ENCODE measurements at regions not wholly inside any gene's neighbourhood (a gene's known extent, or its start where the extent isn't known, plus 50 kb on each side); places are given as distances from the start of the nearest gene placed in this dataset.

DNA sequence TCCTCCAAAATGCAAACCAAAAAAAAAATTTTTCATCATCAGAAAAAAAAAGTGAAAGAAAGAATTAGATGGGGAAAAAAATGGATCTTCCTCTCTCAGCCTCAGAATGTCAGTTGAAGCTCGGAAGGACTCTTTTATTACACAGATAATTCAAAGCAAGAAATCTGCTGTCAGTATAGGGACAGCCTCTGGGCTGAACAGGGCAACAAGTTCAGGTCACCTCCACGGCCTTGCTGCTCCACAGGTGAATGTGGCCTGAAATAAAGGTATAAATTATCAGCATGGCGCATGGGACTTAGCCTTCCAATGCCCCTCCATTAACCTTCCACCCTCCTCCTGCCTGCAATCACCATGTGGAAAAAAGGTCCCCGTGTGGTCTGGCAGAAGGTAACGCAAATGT, 316.8 kb upstream of the POU3F3 start:
- no peak for DNase-seq (ENCODE audit: low spot score)

DNA sequence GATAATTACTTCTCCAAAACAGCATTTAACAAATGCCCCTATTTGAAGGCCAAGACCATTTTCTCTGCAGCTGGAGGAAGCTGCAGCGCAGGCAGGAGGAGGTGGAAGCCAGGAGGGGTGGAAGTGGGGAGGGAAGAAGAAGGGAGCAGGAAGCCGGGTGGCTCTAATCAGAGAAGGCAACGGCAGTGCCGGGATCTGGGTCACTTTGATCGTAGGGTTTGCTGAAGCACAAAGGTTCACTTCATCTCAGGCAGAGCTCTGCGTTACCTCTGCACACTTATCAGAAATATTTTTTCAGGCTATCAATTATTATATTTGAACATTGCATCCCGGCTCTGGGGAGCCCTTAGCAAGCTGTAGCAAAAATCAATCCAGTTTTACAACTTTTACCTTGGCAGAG, 315.8 kb upstream of the POU3F3 start:
- no peak for DNase-seq (ENCODE audit: low spot score)

DNA sequence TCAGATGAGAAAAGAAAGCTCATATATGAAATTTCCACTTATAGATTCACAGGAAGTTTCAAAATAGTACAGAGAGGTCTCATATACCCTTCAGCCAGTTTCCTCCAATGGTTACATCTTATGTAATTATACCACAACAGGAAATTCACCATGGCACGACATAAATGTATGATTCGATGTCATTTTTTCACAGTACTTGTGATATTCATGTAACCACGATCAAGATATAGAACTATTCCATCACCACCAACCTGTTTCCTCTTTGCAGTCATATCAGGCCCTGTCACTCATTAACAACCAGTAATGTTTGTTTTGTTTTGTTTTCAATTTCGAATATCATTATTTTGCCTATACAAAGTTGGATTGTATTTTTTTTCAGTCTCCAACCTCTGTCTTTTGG, 314.3 kb upstream of the POU3F3 start:
- DNase-seq (ENCODE audit: low spot score), result no peak

DNA sequence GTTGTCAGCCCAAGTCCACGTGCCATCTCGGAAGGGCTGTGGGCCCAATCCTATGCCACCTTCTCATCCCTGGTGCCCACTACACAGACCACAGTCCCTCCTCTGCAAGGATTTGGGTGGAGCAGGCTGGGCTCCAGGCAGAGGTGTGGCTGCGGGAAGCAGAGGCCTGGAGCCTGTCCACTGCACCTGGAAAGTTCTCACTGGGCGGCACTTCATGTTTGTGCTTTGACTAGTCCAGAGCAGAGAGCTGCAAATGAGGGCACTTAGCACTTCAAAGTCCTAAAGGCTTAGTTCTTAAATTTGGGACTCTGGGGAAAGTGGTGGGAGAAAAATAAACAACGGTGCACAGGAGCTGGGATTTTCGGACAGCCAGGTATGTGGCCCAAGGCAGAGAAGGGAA, 308.9 kb upstream of the POU3F3 start:
- no peak for DNase-seq (ENCODE audit: low spot score)

DNA sequence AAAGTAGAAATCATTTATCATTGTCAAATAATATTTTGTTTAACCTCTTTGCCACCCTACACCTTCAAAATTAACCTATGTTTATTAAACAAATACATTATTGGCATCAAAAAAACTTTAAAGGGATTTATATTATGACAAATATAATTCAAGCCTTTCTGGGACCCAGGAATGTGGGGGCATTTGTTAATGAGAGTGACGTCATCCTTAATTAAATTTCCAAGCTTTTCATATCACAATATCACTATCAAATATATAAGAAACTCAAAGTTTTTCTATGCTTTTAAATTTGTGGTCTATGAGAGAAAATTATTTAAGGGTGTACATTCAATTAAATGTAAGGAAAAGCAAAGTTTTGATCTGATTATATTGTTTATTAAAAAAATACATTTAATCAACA, 307.4 kb upstream of the POU3F3 start:
- no peak for DNase-seq (ENCODE audit: low spot score)

DNA sequence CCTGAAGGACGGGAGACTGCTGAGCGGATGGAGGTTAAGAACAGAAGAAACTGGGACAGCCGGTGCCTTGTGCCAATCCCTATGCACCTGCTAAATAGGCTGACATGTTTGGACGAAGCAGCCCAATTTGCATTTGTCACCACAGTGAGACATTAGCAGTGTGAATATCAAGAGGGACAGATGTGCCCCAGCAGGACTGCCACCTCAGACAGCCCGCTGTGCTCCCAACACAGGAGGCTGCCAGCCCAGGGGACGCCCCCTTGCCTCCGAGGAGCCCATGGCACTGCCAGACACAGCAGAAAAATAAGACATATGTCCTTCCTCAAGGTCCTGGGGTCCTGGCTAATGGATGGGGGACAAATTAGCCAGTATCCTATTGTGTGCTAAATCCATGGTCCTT, 306.7 kb upstream of the POU3F3 start:
- DNase-seq (ENCODE audit: low spot score), result no peak

DNA sequence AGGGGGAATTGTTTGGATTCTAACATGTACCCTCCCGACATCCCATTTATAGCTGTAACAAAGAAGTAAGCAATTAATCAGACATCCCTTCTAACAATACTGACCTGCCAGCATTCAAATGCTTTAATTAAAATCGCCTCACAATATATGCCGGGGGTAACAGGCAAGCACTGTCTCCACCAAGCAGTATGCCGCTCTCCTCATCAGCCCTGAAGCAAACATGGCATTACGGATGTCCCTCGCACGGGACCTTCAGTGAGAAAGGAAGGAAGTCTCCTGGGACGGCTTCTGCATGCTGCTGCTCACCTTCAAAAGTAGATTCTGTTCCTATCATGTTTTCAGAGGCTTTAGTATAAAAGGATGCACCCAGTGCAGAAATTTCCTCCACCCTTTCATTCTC, 292.7 kb upstream of the POU3F3 start:
- no peak for DNase-seq (ENCODE audit: low spot score)

DNA sequence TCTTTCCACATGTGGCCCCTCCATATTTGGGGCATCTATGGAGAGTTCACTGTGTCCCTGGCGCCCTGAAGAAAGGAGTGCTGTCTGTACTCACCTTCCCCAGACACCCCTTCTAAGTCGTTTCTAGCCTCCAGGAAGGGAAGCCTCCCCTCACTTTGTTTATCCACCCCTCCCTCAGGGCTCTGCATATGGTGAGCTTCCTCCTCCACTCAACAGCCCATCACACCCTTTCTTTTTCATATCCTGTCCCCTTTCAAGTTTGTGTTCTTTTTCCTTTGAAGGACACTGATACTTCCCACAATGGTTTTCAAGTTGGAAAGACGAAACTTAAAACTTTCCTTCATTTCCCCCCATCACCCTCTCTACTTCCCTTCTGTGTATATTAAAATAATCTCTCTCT, 291.4 kb upstream of the POU3F3 start:
- DNase-seq (ENCODE audit: low spot score), result no peak

DNA sequence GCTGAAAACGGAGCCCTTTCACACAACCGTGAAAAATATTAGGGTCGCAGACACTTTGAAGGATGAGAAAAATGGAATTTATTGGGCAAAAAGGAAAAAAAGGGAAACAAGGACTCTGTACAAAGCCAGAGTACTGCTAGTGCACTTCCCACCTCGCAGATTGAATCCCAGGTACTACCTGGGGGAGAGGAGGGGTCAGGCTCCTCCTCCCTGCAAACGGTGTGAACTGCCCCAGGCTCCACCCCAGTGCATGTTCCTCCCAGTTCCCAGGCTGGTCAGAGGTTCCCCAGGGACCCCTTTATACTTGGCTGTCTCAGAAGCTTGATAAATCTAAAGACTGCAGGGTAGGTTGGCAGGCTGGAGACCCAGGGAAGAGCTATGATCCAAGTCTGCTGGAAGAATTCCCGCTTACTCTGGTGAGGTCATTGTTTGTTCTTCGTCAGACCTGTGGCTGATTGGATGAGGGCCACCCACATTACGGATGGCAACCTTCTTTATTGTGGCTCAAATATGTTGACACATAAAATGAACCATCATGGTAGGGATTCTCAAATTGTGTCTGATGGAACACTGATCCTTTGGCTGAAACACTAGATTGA, 290.4 kb upstream of the POU3F3 start:
- DNase-seq (ENCODE audit: low spot score), result no peak

DNA sequence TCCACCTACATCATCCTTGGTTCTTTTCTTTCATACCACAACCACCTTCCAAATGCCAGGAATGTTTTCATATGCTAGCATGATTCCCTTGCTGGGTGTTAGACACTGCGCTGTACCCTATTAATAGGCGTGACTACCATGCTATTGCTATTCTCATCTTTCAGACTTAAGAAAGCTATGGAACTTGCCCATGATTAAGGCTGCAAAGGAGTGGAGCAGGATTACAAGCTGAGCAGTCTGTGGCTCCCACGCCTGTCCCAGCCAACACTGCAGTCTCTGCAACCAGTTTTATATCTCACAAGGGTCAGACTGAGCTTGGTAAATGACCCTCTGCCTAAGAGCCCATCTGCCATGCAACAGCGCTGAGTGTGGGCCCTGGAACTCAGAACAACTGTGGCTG, 285.7 kb upstream of the POU3F3 start:
- DNase-seq (ENCODE audit: low spot score), result no peak

DNA sequence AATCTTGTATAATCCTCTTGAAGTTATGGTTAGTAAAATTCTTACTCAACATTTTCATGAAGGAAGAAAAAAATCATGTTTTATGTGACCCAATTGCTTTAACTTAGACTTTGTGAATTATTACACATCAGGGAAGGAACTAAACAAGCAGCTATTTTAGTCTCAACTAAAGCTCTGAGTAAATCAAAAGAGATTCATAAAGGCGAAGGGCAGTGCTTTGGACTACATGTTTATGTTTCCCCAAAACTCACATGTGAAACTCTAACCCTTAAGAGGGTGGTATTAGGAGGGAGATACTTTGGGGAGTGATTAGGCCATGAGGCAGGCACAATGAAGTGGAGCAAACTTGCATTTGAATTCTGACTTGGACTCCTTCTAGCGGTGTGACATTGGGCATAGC, 283.7 kb upstream of the POU3F3 start:
- DNase-seq (ENCODE audit: low spot score), result no peak

DNA sequence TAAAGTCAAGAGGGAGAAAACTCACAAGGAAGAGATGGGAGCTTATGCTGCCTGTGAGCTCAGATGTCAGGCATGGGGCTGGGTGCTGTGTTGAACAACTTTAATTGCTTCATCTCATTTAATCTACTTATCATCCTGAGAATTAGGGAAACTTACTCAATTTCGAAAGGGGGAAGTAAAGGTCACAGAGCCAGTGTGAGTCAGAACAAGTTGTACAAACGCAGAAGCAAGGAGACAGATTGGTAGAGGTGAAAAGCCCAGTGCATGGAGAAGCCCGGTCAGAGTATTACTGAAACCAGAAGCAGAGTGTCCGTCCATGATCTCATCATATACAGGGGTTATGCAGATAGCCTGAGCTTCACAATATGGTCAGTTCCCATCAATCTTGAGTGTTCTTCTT, 281.1 kb upstream of the POU3F3 start:
- no peak for DNase-seq (ENCODE audit: low spot score)

DNA sequence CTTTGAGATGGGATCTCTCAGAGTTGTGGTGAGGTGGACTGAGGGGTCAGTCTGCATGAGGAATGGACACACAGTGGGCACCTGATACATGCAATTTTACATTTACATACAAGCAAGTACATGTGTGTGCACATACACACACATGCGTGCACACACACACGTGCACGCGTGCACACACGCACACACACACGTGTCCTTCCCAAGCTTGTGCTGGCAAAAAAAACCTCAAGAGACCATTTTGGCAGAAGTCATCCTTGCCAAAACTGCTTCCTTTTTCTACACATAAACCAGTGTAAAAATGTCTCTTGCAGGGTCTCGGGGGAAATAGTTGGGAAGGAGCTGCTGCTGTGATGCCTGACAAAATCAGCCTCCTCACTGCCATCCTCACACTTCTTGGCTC, 279.5 kb upstream of the POU3F3 start:
- DNase-seq (ENCODE audit: low spot score), result no peak

DNA sequence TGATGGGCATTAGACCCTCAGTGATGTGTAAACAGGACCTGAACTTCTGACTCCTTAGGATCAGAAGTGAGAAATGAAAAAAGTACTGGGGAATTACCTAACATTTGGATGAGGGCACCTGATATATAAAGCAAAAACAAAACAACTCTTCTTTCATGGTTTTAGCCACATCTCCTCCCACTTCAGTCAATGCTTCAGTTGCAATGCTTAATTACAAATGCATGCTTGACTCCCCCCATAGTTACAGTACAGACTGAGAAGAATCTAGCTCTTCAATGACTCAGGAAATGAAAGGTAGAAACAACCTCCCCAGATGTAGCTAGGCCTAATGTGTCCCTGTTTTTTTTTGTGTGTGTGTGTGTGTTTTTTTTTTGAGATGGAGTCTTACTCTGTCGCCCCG, 276.8 kb upstream of the POU3F3 start:
- no peak for DNase-seq (ENCODE audit: low spot score)

DNA sequence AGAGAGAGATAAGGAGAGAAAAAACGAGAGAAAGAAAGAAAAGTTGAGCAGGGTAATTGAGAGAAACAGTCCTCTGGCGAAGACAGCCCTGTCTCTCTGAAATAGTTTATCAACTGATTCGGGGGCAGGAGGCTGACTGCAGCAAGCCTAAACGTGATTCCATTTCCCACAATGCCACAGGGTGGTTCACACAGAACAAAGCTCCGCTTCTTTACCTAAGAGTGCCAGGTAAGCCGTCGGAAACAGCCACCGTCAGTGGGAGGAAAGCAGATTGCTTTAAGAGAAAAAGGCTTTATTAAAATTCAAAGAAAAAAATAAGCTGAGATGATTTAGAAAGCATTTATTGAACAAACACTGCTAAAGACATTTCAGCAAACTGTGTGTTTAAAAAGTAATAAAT, 271.4 kb upstream of the POU3F3 start:
- no peak for DNase-seq (ENCODE audit: low spot score)

DNA sequence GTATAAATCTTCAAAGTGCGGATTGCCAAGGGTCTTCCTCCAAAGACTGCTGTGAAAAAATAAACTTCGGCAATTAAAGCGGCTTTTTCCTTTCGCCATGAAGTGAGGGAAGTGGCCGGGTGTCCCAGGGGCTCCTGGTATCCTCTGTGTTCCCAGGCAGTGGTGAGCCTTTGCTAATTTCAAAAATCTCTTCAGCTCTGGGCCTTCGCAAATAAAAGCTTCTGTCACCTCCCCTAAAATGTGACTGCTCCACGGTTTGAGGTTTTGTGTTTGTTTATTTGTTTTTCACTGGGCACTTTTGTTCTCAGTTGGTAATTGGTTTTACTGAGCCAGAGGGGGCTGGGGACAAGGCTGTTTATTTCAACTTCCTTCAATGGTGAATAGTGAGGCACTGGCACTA, 270.1 kb upstream of the POU3F3 start:
- DNase-seq (ENCODE audit: low spot score), result no peak

DNA sequence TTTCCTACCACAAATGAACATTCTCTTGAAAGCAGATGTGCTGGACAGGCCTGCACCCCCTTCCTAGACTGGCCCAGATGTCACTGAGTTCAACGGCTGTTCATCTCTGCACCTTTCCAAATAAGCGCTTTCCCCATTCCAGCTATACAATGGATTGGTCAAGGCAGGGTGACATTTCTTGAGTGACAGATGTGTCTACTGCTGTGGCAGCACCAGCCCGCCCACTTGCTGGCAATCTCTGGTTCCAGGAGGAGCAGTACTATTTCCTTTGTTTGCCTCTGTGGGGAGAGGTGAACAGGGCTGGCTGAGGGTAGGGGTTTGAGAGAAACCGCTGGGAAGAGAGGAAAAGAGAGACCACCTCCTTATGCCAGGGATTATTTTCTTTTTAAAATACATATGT, 269.5 kb upstream of the POU3F3 start:
- DNase-seq (ENCODE audit: low spot score), result no peak

DNA sequence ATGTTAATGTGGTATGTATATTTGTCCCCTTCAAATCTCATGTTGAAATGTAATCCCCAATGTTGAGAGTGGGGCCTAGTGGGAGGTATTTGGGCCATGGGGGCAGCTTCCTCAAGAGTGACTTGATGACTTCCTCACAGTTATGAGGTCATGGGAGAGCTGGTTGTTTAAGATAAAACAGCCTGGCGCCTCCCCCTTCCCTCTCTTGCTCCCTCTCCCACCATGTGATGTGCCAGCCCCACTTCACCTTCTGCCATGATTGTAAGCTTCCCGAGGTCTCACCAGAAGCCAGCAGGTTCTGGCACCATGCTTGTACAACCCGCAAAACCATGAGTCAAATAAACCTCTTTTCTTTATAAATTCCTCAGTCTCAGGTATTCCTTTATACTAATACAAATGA, 258.3 kb upstream of the POU3F3 start:
- DNase-seq (ENCODE audit: low spot score), result no peak

DNA sequence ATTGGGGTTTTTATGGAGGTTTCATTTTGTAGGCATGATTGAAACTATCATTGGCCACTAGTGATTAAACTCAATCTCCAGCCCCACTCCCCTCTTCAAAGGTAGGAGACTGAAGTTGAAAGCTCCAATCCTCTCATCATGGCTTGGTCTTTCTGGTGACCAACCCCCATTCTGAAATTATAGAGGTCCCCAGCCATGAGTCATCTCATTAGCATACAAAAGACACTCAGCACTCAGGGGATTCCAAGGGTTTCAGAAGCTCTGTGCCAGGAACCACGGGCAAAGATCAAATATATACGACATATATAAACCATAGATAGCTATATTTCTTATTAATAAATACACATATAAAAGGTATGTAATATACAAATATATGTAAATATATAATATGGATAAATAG, 256.0 kb upstream of the POU3F3 start:
- DNase-seq (ENCODE audit: low spot score), result no peak

DNA sequence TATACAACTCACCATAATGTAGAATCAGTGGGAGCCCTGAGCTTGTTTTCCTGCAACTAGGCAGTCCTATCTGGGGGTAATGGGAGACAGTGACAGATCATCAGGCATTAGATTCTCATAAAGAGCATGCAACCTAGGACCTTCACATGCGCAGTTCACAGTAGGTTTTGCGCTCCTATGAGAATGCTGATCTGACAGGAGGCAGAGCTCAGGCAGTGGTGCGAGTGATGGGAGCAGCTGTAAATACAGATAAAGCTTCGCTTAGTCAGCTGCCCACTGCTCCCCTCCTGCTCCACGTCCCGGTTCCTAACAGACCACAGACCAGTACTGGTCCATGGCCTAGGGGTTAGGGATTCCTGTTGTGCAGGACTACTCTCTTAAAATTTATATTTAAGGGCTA, 255.3 kb upstream of the POU3F3 start:
- DNase-seq (ENCODE audit: low spot score), result no peak

DNA sequence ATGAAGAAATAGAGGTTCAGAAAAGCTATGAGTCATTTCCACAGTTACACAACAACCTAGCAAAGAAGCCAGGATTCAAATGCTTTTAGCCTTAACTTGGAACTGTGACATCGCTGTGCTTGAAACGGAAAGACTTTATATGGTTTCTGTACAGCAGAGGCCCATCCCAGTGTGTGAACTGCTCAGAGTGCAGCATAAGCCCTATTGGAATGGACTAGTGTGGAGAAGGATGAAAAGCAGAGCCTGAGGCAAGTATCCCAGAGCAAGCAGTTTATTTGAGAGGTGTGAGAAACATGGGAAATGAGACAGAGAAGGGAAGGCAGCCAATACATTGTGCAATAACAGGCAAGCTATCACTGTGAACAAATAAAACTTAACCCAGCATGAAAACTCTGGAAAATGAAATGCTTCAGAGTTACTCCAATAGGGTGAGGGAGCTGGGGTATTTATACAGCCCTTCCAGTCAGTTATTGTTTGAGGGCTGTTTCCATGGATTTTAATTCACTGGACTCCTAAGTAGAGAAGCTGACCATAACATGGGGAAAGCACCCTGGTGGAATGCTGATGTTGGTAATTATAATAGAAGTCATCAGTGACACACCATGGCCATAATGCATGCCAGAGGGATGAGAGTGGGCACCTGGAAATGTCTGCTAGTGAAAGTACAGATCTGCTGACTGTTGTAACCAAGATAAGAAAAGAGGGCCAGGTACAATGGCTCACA, 254.0 kb upstream of the POU3F3 start:
- DNase-seq (ENCODE audit: low spot score), result no peak

DNA sequence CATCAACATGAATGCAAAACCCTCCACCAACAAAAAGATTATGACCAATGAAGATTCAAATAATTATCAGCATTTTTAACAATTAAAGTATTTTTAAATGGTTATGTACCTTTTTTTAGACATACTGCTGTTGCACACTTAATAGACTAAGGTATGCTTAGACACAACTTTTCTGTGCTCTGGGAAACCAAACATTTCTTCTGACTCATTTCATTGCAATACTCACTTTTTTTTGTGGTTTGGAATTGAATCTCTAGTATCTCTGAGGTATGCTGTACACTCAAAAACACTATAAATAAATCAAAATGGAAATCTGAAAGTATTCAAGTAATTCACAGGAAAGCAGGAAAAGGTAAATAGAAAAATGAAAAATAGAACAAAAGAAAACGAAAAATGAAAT, 247.9 kb upstream of the POU3F3 start:
- no peak for DNase-seq (ENCODE audit: low spot score)

DNA sequence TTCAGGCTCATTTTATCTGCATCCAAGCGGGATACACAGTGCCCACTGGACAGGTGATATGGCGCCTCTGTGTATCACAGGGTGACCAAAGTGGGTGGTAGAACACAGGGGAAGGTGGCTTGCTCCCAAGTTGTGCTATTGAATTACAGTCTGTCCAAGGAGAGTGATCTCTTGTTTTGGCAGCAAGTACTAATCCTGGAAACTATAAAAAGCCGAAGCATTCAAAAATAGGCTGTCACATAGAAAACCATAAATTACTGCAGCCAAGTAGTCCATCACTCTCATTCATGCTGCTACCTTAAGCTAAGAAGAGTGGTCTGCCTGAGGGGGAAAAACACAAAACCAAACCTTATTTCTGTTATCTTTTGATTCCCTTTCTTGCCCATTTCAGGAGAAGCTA, 237.1 kb upstream of the POU3F3 start:
- DNase-seq (ENCODE audit: low spot score), result no peak

DNA sequence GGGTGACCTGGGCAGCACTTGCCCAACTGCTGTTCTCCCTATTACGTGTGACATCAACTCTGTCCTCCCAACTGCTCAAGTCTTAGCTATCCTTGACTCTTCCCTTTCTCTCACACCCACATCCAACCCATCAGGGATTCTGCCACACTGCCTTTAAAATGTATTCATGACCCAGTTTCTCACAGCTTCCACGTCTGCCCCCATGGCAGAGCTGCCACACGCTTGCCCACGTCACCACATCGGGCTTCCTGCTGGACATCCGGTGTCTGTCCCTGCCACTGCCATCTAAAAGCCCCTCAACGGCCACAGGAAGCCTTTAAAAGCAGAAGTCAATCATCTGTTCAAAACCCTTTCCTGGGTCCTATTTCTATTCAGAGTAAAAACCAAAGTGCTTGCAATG, 233.1 kb upstream of the POU3F3 start:
- DNase-seq (ENCODE audit: low spot score), result no peak

Data from kidney capillary endothelial cell (primary cell).